ENCODE measurements at regions not wholly inside any gene's neighbourhood (a gene's known extent, or its start where the extent isn't known, plus 50 kb on each side); places are given as distances from the start of the nearest gene placed in this dataset.

DNA sequence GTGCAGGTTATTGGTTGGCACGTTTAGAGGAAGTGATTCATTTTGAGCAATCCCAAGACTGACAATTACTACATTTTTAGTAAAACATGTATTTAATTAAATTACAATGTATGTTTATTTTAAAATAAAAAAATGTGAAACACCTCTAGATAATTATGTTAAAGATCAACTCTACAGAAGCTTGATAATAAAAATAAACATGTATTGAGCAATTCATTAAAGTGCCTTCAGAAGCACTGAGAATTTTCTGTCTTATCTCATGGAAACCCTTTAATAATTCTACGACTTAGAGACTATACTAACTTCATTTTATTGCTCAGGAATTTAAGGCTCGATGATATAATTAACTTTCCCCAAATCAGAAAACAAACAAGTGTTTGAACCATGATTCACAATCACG lies 208.0 kb upstream of the BRINP3 start (continued):
- TF ChIP-seq WRNIP1 (IDR thresholded peaks at IDR 0.05; ENCODE audit: borderline replicate concordance, low read depth, low read length) (no peak), EED (IDR thresholded peaks at IDR 0.05; ENCODE audit: low read depth) (no peak), SRF (IDR thresholded peaks at IDR 0.05; ENCODE audit: low read depth in 2 of 2, low read length in 2 of 2) (no peak)

GRCh38 chr1:190688096-190688495 lies 210.4 kb upstream of the BRINP3 start:
- ATAC-seq (no peak), DNase-seq (ENCODE audit: low read depth, low spot score) (no peak), FAIRE-seq (no peak)
- POLR2A ChIA-PET = no interaction called here
- SMC1A ChIA-PET (ENCODE audit: uncharacterized antibody, unreplicated experiment) = no interaction called here
- WGBS (ENCODE audit: insufficient coverage, insufficient replicate concordance, low lambda C conversion rate, missing lambda C conversion rate) = 0% methylated on average over 1 of the region's 1 CpG
- no peaks in the 10 kb centered on the region for H3K9me3 ChIP-seq (replicated peaks; ENCODE audit: control insufficient read depth, insufficient read depth, low read length)
- H3K27me3 ChIP-seq (replicated peaks in 1 of 2; ENCODE audit: control insufficient read depth in 2 of 2, insufficient read depth in 2 of 2, low read length in 1 of 2) = no peaks in the 10 kb centered on the region
- intact Hi-C loops (cut with micrococcal nuclease; ENCODE audit: unreplicated experiment) (no loop called here), in situ Hi-C loops (cut with MboI) (no loop called here)
- H3K4me2 ChIP-seq (ENCODE audit: control insufficient read depth, insufficient read depth) = no peak overlapping the region
- H3K9ac ChIP-seq (ENCODE audit: control insufficient read depth, insufficient read depth, low read length) = no peak overlapping the region
- H2AFZ ChIP-seq (ENCODE audit: control insufficient read depth, low read depth, low read length) = no peak overlapping the region
- BruUV-seq (replicated peaks) = no TSS peak
- no peaks in the 10 kb centered on the region for H4K20me1 ChIP-seq (ENCODE audit: control insufficient read depth, insufficient read depth)
- no peaks in the 10 kb centered on the region for H3K79me2 ChIP-seq (ENCODE audit: control insufficient read depth, insufficient read depth, low read length)
- H3K4me1 ChIP-seq (ENCODE audit: control insufficient read depth, insufficient read depth, low read length) = no peaks in the 10 kb centered on the region
- RAD21 ChIA-PET (ENCODE audit: unreplicated experiment) = no interaction called here
- no peak overlapping the region for H3K27ac ChIP-seq (ENCODE audit: control insufficient read depth, insufficient read depth)
- H3K36me3 ChIP-seq (ENCODE audit: control insufficient read depth in 2 of 2, insufficient read depth in 2 of 2, low read length in 1 of 2) = no peaks in the 10 kb centered on the region
- CTCF ChIA-PET = no interaction called here
- H3K4me3 ChIP-seq = no peak overlapping the region
- TF ChIP-seq, protein P1, sequence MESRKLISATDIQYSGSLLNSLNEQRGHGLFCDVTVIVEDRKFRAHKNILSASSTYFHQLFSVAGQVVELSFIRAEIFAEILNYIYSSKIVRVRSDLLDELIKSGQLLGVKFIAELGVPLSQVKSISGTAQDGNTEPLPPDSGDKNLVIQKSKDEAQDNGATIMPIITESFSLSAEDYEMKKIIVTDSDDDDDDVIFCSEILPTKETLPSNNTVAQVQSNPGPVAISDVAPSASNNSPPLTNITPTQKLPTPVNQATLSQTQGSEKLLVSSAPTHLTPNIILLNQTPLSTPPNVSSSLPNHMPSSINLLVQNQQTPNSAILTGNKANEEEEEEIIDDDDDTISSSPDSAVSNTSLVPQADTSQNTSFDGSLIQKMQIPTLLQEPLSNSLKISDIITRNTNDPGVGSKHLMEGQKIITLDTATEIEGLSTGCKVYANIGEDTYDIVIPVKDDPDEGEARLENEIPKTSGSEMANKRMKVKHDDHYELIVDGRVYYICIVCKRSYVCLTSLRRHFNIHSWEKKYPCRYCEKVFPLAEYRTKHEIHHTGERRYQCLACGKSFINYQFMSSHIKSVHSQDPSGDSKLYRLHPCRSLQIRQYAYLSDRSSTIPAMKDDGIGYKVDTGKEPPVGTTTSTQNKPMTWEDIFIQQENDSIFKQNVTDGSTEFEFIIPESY (IDR thresholded peaks at IDR 0.05) = no peak
- no peak for TF ChIP-seq E4F1 (IDR thresholded peaks at IDR 0.05; ENCODE audit: borderline replicate concordance, partially characterized antibody)
- no peak for TF ChIP-seq ETV6 (conservative IDR thresholded peaks at IDR 0.05 in 1 of 2, IDR thresholded peaks at IDR 0.05 in 1 of 2; ENCODE audit: borderline replicate concordance in 1 of 2, low read depth in 1 of 2)
- no peak for TF ChIP-seq KLF5 (IDR thresholded peaks at IDR 0.05; ENCODE audit: partially characterized antibody)
- TF ChIP-seq RELA (IDR thresholded peaks at IDR 0.05; ENCODE audit: borderline replicate concordance, partially characterized antibody) = no peak
- no peak for TF ChIP-seq ZSCAN29 (IDR thresholded peaks at IDR 0.05)
- no peak for TF ChIP-seq SUZ12 (IDR thresholded peaks at IDR 0.05; ENCODE audit: unreplicated experiment)
- no peak for TF ChIP-seq NFYB (IDR thresholded peaks at IDR 0.05; ENCODE audit: insufficient read depth, low read depth, low read length)
- TF ChIP-seq CBX3 (IDR thresholded peaks at IDR 0.05; ENCODE audit: borderline replicate concordance, low read depth) = no peak
- TF ChIP-seq SP1 (IDR thresholded peaks at IDR 0.05; ENCODE audit: low read depth, low read length) = no peak
- no peak for TF ChIP-seq POU2F2 (IDR thresholded peaks at IDR 0.05; ENCODE audit: borderline replicate concordance, low read depth, low read length)
- TF ChIP-seq ASH2L (IDR thresholded peaks at IDR 0.05; ENCODE audit: borderline replicate concordance, low read depth) = no peak
- no peak for TF ChIP-seq RCOR1 (conservative IDR thresholded peaks at IDR 0.05; ENCODE audit: low read depth, low read length)
- no peak for TF ChIP-seq CEBPZ (IDR thresholded peaks at IDR 0.05; ENCODE audit: low read depth, low read length)

Data from GM12878 (cell line).